Naive B cell (primary cell): ENCODE measurements at regions not wholly inside any gene's neighbourhood (a gene's known extent, or its start where the extent isn't known, plus 50 kb on each side); places are given as distances from the start of the nearest gene placed in this dataset.

Experiments
- ATAC-seq, 2 donors: fragments of 150-1000 bp; cut with Tn5 transposase; 2 replicates each; pipeline ENCODE4 v1.10.0; 2021; ENCODE audit warnings: low read depth in 2 of 2, mild to moderate bottlenecking in 2 of 2, moderate library complexity in 2 of 2
- DNase-seq: peaks from one replicate; pipeline ENCODE4 v3.0.0; 2022
- H3K27ac Mint-ChIP-seq, 6 donors: one replicate each; pipeline ENCODE4 v1.8.0; 2020 to 2022; ENCODE audit warnings: mild to moderate bottlenecking in 6 of 6, mixed read lengths in 6 of 6, moderate library complexity in 5 of 6, inconsistent platforms in 2 of 6
- H3K27me3 Mint-ChIP-seq, 3 donors: one replicate each; pipeline ENCODE4 v1.8.0; 2021 to 2022; ENCODE audit warnings: mixed read lengths in 3 of 3, mild to moderate bottlenecking in 1 of 3
- H3K36me3 Mint-ChIP-seq, 2 donors: one replicate each; pipeline ENCODE4 v1.8.0; 2020 to 2022; ENCODE audit warnings: mixed read lengths in 2 of 2, inconsistent platforms in 1 of 2, mild to moderate bottlenecking in 1 of 2
- H3K4me1 Mint-ChIP-seq, 3 donors: one replicate each; pipeline ENCODE4 v1.8.0; 2020 to 2022; ENCODE audit warnings: mixed read lengths in 3 of 3, inconsistent platforms in 1 of 3, mild to moderate bottlenecking in 1 of 3, moderate library complexity in 1 of 3
- H3K4me3 Mint-ChIP-seq, 8 donors: one replicate each; pipeline ENCODE4 v1.8.0; 2020 to 2022; ENCODE audit warnings: mild to moderate bottlenecking in 8 of 8, mixed read lengths in 8 of 8, moderate library complexity in 8 of 8, inconsistent platforms in 2 of 8
- H3K9me3 Mint-ChIP-seq, 7 donors: one replicate each; pipeline ENCODE4 v1.8.0; 2020 to 2022; ENCODE audit warnings: mixed read lengths in 7 of 7, mild to moderate bottlenecking in 5 of 7, inconsistent platforms in 2 of 7, moderate library complexity in 1 of 7

GRCh38 chr5:85838781-85839180, 779.0 kb upstream of the COX7C start:
- Mint-ChIP-seq H3K36me3 (no peaks in the 10 kb centered on the region), H3K4me3 (no peak overlapping the region), H3K9me3 (peaks cover 0 to 3% (median 2%) of the 10 kb centered on the region in 7 donors), H3K4me1 (no peaks in the 10 kb centered on the region), H3K27ac (no peak overlapping the region), H3K27me3 (no peaks in the 10 kb centered on the region)
- ATAC-seq (no peak), DNase-seq (no peak)

GRCh38 chr5:85841653-85842052, 776.1 kb upstream of the COX7C start:
- DNase-seq (no peak), ATAC-seq (no peak)
- Mint-ChIP-seq H3K27me3 (no peaks in the 10 kb centered on the region), H3K36me3 (no peaks in the 10 kb centered on the region), H3K4me1 (no peaks in the 10 kb centered on the region), H3K27ac (no peak overlapping the region), H3K9me3 (peaks cover 0 to 4% (median 0%) of the 10 kb centered on the region in 7 donors), H3K4me3 (no peak overlapping the region)

- no peak overlapping the region for H3K4me3 Mint-ChIP-seq
- H3K9me3 Mint-ChIP-seq: peaks cover 0 to 4% (median 2%) of the 10 kb centered on the region in 7 donors
- no peaks in the 10 kb centered on the region for H3K36me3 Mint-ChIP-seq
- ATAC-seq (no peak), DNase-seq (no peak)
- H3K27ac Mint-ChIP-seq: peak overlapping the region in 1 of 6 donors; percentile 14
- H3K27me3 Mint-ChIP-seq: no peaks in the 10 kb centered on the region
- no peaks in the 10 kb centered on the region for H3K4me1 Mint-ChIP-seq
Measured at GRCh38 chr5:85843535-85843934, 774.2 kb upstream of the COX7C start.

GRCh38 chr5:85849411-85849810, 768.3 kb upstream of the COX7C start:
- Mint-ChIP-seq H3K4me1 (no peaks in the 10 kb centered on the region), H3K27ac (no peak overlapping the region), H3K27me3 (no peaks in the 10 kb centered on the region), H3K4me3 (no peak overlapping the region), H3K36me3 (no peaks in the 10 kb centered on the region), H3K9me3 (peaks cover 0 to 9% (median 4%) of the 10 kb centered on the region in 7 donors)
- ATAC-seq: no peak
- no peak for DNase-seq

- Mint-ChIP-seq H3K27me3 (no peaks in the 10 kb centered on the region), H3K27ac (no peak overlapping the region), H3K4me1 (no peaks in the 10 kb centered on the region), H3K9me3 (peaks cover 0 to 8% (median 3%) of the 10 kb centered on the region in 7 donors), H3K4me3 (no peak overlapping the region), H3K36me3 (no peaks in the 10 kb centered on the region)
- ATAC-seq (no peak), DNase-seq (no peak)
Measured at GRCh38 chr5:85865296-85865695, 752.4 kb upstream of the COX7C start.

- ATAC-seq (no peak), DNase-seq (no peak)
- Mint-ChIP-seq H3K27ac (no peak overlapping the region), H3K36me3 (no peaks in the 10 kb centered on the region), H3K4me3 (no peak overlapping the region), H3K27me3 (no peaks in the 10 kb centered on the region), H3K4me1 (no peaks in the 10 kb centered on the region), H3K9me3 (peaks cover 0 to 8% (median 3%) of the 10 kb centered on the region in 7 donors)
Measured at GRCh38 chr5:85868070-85868469, 749.7 kb upstream of the COX7C start.

DNA sequence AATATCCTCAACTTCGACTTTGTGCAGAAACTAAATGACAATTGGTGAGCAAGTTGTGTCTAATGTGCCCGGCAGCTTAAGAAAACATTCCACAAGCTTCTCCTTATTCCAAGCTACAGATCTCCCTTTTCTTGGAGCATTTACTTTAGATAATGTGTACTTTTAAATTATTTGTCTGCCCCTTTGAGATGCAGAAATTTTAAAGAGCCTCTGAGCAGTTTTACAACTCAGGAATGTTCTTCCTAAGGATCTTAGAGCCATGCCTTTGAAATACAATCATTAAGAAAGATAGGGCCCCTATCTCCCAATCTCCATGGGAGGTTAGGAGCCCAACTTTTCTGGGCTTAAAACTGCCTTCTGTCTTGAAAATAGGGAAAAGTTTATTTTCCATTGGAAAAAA, 723.7 kb upstream of the COX7C start:
- Mint-ChIP-seq H3K36me3 (no peaks in the 10 kb centered on the region), H3K27ac (no peak overlapping the region), H3K27me3 (no peaks in the 10 kb centered on the region), H3K4me3 (no peak overlapping the region), H3K9me3 (peaks cover 0 to 5% (median 0%) of the 10 kb centered on the region in 7 donors), H3K4me1 (no peaks in the 10 kb centered on the region)
- ATAC-seq (no peak), DNase-seq (no peak)

DNA sequence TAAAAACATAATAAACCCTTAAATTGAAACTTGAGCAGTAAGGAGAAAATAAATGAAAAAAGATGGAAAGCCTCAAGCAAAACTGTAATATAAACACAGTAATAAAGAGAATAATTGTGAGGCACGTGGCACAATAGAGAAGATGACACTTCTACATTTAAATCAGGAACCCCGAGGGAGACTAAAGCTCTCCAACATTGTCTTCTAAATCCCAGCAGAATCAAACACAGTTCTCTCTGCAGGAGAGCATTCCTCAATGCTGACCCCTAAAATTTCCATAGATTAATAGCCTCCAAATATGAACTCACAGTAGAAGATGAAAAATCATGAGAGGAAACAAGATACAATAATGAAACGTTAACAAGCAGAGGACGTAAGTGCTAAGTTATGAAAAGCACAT, 721.2 kb upstream of the COX7C start:
- H3K27me3 Mint-ChIP-seq: no peaks in the 10 kb centered on the region
- no peak for DNase-seq
- no peak overlapping the region for H3K4me3 Mint-ChIP-seq
- no peaks in the 10 kb centered on the region for H3K4me1 Mint-ChIP-seq
- H3K27ac Mint-ChIP-seq: no peak overlapping the region
- ATAC-seq: no peak
- H3K36me3 Mint-ChIP-seq: no peaks in the 10 kb centered on the region
- H3K9me3 Mint-ChIP-seq: peaks cover 0 to 5% (median 0%) of the 10 kb centered on the region in 7 donors

GRCh38 chr5:85906460-85906859, 711.3 kb upstream of the COX7C start:
- Mint-ChIP-seq H3K27ac (no peak overlapping the region), H3K27me3 (no peaks in the 10 kb centered on the region), H3K4me1 (no peaks in the 10 kb centered on the region), H3K36me3 (no peaks in the 10 kb centered on the region), H3K4me3 (no peak overlapping the region), H3K9me3 (peaks cover 0 to 2% (median 0%) of the 10 kb centered on the region in 7 donors)
- ATAC-seq: no peak
- DNase-seq: no peak

GRCh38 chr5:85910335-85910734, 707.4 kb upstream of the COX7C start:
- Mint-ChIP-seq H3K27me3 (no peaks in the 10 kb centered on the region), H3K36me3 (no peaks in the 10 kb centered on the region), H3K4me1 (no peaks in the 10 kb centered on the region), H3K9me3 (peaks cover 0 to 8% (median 0%) of the 10 kb centered on the region in 7 donors), H3K27ac (no peak overlapping the region), H3K4me3 (no peak overlapping the region)
- ATAC-seq (no peak), DNase-seq (no peak)

DNA sequence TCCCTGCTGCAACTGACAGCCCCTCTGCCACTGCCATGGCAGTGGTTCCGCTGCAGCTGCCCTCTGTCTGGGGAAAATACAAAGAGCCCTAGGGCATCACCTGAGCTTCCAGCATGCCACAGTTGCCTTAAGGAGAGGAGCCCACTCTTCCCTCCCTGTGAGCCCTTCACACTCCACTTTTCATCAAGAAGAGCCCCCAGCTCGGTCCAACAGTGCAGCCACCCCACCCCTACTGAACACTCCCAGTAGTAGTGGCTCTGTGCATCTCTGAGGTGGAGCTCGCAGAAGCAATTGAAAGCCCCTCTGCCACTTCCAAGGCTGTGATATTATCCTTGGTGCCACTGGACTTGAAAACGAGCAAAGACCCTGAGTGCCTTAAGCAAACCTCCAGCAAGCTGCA, 696.8 kb upstream of the COX7C start:
- no peak overlapping the region for H3K4me3 Mint-ChIP-seq
- H3K4me1 Mint-ChIP-seq: no peaks in the 10 kb centered on the region
- peaks cover 5 to 29% (median 8%) of the 10 kb centered on the region in 7 donors for H3K9me3 Mint-ChIP-seq
- H3K36me3 Mint-ChIP-seq: no peaks in the 10 kb centered on the region
- H3K27me3 Mint-ChIP-seq: no peaks in the 10 kb centered on the region
- DNase-seq (no peak), ATAC-seq (no peak)
- H3K27ac Mint-ChIP-seq: no peak overlapping the region

- Mint-ChIP-seq H3K4me3 (no peak overlapping the region), H3K27me3 (no peaks in the 10 kb centered on the region), H3K4me1 (no peaks in the 10 kb centered on the region), H3K36me3 (no peaks in the 10 kb centered on the region), H3K9me3 (peaks cover 5 to 29% (median 11%) of the 10 kb centered on the region in 7 donors), H3K27ac (no peak overlapping the region)
- no peak for ATAC-seq
- no peak for DNase-seq
Measured at GRCh38 chr5:85921590-85921989, 696.2 kb upstream of the COX7C start.

- no peak overlapping the region for H3K27ac Mint-ChIP-seq
- peaks cover 3 to 30% (median 9%) of the 10 kb centered on the region in 7 donors for H3K9me3 Mint-ChIP-seq
- ATAC-seq: no peak
- H3K36me3 Mint-ChIP-seq: no peaks in the 10 kb centered on the region
- no peak for DNase-seq
- no peaks in the 10 kb centered on the region for H3K27me3 Mint-ChIP-seq
- no peaks in the 10 kb centered on the region for H3K4me1 Mint-ChIP-seq
- H3K4me3 Mint-ChIP-seq: no peak overlapping the region
Measured at GRCh38 chr5:85927632-85928031, 690.1 kb upstream of the COX7C start.

- Mint-ChIP-seq H3K36me3 (no peaks in the 10 kb centered on the region), H3K4me1 (no peaks in the 10 kb centered on the region), H3K4me3 (no peak overlapping the region), H3K9me3 (peaks cover 0 to 19% (median 6%) of the 10 kb centered on the region in 7 donors), H3K27ac (no peak overlapping the region), H3K27me3 (no peaks in the 10 kb centered on the region)
- ATAC-seq (no peak), DNase-seq (no peak)
Measured at GRCh38 chr5:85929713-85930112, 688.0 kb upstream of the COX7C start.

DNA sequence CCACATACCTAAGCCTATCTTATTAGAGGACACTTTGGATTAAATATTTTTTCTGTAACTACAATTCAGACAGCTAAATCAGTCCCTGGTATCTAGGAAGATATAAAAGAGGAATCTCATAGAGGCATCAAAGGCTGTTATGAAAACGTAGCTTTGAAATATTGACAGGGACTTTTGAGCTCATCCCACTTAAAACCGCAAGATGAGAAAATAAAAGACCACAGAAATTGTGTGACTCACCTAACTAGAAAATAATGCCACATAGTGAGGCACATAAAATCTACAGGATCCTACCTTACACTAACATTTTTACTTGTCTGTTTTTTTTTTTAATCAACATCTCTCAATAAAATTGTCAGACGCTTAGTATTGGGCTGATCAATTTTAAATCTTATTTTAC, 686.5 kb upstream of the COX7C start:
- Mint-ChIP-seq H3K9me3 (peaks cover 0 to 12% (median 3%) of the 10 kb centered on the region in 7 donors), H3K4me3 (no peak overlapping the region), H3K36me3 (no peaks in the 10 kb centered on the region), H3K4me1 (no peaks in the 10 kb centered on the region), H3K27ac (no peak overlapping the region), H3K27me3 (no peaks in the 10 kb centered on the region)
- ATAC-seq: no peak
- no peak for DNase-seq
